ENCODE measurements at regions not wholly inside any gene's neighbourhood (a gene's known extent, or its start where the extent isn't known, plus 50 kb on each side); places are given as distances from the start of the nearest gene placed in this dataset.
"Not testable (repeated sequence)": the region's sequence is repeated elsewhere in the genome, so short reads cannot be mapped to it uniquely, and the experiment has no call there.

DNA sequence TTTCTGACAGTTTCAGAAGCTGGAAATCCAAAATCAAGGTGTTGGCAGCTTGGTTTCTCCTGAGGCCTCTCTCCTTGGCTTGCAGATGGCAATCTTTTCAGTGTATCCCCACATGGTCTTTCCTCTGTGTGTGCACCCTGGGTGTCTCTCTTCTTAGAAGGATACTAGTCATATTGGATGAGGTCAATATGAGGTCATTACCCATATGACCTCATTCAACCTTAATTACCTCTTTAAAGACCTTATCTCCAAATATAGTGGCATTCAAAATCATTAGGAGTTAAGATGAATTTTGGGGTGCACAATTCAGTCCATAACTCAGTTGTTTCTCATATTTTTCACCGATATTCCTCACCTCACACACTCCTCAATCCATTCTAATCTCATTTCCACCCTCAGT, 92.4 kb upstream of the TGM3 start:
- no peak for DNase-seq

DNA sequence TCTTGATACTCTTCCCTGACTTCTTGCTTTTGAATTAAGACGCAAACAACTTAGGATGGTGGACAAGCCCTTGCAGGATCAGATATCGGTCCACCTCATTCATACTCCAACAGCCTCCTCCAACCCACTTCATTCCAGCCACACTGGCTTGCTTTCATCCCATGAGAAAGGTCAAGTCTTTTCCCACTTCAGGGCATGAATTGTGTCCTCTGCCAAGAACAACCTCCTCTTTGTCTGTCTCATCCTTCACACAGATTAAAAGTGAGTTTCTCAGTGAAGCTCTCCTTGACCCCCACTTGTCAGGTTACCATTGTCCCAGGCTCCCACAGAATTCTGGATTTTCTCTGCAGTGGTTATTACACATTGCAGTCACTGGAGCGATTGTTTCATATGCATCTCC, 91.8 kb upstream of the TGM3 start:
- DNase-seq: no peak

DNA sequence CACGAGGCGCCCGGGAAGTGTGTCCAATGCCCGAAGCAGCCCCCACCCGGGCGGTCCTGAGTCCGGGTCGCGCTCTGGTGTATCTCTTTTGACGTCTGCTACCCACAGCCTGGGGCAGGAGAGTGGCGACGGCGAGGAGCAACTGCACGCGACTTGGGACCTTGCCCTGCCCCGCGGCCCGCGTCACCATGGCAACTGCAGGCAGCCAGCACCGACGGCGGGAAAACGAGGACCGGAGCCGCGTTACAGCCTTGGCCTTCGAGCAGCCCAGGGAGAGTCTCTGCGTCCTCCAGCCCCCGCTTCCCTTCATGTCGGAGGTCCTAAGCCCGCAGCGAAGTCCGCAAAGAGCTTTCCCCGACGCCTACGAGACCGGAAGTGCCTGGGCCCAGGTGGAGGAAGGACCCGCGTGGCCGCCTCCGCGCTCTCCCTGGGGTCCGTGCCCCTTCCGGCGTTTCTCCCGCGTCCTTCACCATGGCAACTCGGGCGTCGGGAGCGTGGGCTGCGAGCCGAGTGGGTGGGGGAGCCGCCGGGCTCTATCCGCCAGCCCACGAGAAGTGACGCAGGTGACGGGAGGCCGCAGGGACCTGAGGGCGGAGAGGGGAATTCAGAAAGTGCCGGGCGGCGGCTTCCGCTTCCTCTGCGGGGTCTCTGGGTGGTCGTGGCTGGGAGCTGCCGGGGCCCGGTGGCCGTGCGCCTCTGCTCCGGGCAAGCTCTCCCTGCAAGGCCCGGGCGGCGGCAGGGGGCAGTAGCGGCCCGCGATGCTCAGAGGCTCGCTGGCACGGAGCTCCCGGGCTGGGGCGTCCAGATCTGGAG, 88.6 kb upstream of the TGM3 start:
- peak; percentile 79 to 91 for DNase-seq

DNA sequence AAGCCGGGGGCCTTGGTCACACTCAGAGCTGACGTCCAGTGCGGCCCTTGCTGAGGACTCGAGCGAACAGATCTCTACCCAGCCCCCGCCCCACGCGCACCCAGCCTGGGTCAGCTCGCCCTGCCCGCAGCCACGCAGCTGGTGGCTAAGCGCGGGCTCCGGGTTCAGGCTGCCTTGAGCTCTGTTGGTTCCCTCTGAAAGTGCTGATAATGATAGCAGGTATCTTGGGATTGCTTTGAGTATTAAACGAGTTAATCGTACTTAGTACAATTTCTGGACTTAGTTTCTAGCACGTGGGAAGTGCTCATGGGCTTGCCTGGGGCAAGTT, 88.1 kb upstream of the TGM3 start:
- no peak for DNase-seq

DNA sequence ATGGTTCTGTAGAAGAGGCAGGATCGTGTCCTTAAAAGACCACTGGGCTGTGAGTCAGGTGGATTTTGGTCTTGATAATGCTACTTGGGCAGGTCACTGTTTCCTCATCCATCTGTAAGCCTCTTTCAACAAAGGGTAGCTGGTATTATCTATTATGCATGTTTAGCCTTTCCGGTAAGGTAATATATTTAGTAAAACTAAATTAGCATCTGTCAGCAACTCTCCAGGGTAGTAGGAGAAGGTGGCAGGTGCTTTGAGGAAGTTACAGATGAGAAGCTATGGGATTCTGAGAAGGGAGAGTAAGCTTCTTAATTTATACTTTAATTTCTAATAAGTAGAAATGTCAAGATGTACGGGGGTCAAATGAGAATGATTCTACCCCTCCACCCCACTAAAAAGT, 86.9 kb upstream of the TGM3 start:
- no peak for DNase-seq

DNA sequence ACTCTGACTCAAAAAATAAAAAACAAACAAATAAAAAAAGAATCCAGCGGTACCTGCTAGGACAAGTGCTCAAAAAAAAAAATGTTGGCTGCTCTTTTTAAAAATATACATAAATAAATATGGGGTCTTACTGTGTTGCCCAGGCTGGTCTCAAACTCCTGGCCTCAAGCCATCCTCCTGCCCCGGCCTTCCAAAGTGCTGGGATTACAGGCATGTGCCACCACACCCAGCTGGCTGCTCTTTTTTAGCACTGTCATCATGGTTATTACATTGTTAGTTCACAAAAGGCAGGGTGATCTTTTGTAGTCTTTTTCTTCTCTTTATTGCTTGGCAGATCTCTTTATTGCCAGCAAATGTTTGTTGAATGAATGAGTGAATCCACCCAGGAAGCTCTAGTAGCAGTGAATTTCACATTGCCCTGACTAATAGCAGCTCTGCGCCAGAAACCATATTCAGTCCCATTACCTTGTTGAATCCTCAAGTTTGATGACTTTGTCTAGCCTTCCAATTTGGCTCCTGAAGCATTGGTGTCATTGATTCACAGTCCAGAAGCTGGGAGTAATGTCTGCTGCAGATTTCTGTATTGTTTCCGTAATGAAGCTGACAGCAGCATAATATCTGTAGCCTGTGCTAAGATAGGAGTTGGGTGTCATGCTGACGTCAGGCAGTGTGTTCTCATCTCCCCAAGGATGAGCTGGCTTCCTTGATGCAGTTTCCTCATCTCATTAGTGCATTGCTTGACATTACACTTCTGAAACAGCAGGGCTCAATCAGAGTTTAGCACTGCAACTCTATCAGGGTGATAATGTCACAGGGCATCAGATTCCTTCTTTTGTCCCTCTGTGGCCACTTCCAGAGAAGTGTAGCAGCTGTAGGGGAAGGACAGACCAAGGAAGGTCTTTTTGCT, 84.9 kb upstream of the TGM3 start:
- no peak for DNase-seq

DNA sequence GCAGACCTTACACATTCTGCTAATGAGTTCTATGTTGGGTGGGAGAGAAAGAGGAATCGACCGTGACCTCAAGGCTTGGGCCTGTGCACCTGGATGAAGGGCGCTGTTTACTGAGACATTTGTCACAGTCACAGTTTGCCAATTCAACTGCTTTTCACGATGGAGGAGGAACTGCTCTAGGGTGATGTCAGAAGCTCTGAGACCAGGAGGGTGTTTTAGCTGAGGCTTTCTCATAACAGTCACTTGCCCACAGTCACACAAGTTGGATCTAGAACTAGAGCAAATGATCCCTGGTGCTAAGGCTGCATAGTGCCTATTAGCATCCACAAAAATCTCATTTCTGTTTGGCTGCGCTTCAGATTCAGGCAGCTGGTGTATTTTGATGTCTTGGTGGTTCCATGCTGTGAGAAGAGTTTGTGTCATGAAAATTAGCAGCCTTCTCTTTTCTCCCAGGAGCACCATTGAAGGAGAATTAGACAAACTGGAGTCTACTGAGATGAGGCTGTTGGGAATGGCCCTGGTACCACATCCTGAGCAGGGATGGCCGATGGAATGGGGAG, 83.3 kb upstream of the TGM3 start:
- DNase-seq: no peak

DNA sequence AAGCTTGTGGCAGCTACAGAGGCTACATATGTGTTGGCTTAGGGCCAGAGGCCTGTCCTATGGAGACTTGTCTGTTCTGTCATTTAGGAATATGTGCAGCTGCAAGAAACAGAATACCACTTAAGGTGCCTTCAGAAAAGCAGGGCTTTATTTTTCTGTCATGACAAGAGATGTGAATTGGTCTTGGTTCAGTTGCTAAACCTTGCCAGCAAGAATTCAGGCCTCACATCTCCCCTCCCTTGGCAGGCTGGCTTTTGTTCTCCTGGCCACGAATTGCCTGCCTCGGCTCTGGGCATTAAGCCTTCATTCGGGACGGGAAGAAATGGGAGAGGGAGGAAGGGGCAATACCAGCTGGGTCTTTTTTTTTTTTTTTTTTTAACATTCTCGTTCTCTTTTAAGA, 82.4 kb upstream of the TGM3 start:
- no peak for DNase-seq

DNA sequence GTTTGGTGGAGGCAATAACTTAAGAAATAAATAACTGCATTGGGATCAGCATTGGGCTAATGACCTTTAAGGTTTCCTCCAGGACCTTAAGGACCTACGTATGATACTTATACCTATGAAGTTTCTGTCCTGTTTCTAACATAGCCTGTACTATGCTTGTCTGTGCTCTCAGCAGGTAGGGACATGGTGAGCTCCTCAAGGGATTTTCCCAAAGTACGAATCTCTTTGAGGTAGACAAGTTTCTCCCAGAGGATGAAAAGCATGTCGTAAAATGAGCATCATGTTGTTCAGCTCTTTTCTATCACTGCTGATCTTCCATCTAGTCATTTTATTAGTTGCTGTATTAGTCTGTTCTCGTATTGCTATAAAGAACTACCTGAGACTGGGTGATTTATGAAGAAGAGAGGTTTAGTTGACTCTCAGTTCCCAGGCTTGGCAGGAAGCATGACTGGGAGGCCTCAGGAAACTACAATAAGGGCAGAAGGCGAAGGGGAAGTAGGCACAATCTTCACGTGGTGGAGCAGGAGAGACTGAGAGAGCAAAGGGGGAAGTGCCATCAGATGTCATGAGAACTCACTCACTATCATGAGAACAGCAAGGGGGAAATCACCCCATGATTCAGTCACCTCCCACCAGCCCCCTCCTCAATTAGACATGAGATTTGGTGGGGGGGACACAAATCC, 77.8 kb upstream of the TGM3 start:
- DNase-seq: peak; percentile 6 to 57

DNA sequence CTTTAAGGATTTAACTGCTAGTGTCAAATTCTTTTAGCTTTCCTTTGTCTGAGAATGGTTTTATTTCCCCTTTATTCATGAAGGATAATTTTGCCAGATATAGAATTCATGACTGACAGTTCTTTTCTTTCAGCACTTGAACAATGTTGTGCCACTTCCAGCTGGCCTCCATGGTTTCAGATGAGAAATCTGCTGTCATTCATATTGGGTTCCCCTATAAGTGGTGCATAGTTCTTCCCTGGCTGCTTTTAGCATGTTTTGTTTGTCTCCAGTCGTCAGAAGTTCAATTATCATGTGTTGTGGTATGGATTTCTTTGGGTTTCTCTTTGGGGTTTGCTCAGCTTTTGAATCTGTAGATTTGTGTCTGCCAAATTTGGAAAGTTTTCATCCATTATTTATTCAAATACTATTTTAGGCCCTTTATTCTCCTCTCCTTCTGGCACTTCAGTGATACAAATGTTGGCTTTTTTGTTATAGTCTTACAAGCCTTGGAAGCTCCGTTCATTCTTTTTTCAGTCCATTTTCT, 76.3 kb upstream of the TGM3 start:
- no peak for DNase-seq

DNA sequence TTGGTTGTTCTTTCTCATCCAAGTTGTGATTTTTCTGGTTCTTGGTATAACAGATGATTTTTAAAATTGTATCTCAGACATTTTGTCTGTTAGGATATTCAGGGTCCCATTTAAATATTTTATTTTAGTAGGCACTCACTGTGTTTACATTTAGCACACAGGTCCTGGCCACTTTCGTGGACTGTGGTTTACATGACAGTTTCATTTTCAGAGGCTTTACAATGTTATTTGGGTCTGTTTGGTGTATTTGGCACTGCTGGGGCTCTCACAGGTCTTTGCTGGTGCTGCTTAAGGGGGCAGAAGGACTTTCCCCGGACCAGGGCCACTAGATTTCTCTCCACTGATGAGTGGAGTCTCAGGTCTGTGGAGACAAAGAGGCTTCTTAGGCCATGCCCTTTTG, 75.5 kb upstream of the TGM3 start:
- no peak for DNase-seq

DNA sequence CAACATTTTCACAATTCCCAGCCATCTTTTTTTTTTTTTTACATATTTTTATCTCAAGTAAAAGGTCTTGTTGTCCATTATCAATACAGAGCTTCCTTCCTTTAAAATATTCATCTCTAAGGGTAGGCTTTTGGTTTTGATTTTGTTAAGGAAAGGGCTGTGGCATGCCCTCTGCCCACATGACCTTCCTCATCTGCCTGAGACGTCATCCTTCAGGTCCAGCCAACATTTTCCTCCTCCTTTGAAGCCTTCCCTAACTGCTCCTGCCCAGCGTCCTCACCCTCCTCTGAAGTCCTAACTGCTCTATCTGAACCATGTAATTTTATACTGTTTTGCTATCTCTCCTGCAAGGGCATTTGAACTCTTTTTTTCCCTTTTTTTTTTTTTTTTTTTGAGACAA, 73.9 kb upstream of the TGM3 start:
- DNase-seq: no peak

DNA sequence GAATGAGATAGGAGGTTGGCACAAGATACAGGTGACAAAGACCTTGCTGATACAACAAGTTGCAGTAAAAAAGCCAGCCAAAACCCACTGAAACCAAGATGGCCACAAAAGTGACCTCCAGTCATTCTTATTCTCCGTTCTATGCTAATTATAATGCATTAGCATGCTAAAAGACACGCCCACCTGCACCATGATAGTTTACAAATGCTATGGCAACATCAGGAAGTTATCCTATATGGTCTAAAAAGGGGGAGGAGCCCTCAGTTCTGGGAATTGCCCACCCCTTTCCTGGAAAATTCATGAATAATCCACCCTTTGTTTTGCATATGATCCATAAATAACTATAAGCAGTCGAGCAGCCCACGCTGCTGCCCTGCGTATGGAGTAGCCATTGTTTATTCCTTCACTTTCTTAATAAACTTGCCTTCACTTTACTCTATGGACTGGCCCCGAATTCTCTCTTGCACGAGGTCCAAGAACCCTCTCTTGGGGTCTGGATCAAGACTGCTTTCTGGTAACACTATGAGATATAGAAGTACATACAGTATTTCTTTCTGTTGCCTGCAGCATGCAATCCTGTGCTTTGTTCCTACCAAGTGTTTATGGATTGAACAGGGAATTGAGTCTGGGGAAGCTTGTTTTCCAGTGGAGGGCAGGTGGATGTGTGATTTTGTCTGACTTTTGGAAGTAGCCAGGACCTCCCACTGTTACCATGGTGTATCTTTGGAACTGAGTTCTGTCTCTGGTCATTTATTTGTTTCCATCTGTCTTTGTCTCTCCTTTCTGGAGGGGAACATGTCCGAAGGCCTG, 72.0 kb upstream of the TGM3 start:
- DNase-seq: no peak

DNA sequence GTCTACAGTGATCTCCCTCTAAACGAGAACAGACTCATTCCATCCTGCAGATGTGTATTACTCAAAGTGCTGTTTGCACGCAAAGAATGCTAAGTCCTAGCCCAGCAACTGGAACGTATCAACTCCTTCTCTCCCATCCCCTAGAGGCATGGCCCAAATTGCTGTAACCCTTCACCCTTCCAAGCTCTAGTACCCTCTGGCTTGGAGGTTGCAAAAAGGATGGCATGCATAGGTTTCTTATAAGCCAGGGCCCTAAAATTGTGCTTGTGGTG, 71.5 kb upstream of the TGM3 start:
- no peak for DNase-seq

DNA sequence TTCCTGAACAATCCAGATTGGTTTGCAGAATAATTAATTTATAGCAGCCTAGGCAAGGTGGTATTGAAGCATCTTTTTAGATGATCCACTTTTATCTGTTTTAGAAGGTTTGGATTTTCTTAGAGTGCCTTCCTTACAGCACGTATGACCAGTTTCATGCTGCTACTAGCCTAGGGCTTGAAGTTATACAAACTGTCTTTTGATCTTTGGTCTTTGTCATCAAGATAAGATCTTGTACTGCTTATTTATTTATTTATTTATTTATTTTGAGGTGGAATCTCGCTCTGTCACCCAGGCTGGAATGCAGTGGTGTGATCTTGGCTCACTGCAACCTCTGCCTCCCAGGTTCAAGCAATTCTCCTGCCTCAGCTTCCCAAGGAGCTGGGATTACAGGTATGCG, 68.5 kb upstream of the TGM3 start:
- not testable (repeated sequence) for DNase-seq

DNA sequence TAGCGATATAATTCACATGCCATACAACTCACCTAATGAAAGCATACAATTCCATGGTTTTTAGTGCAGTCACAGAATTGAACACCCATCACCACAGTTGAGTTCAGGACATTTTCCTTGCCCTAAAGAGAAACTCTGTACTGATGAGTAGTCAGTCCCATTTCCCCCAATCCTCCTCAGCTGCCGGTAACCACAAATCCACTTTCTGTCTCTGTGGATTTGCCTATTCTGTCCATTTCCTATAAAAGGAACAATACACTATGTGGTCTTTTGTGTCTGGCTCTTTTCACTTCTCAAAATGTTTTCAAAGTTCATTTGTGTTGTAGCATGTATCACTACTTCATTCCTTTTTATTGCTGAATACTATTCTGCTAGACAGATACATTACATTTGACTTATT, 67.9 kb upstream of the TGM3 start:
- DNase-seq: no peak

DNA sequence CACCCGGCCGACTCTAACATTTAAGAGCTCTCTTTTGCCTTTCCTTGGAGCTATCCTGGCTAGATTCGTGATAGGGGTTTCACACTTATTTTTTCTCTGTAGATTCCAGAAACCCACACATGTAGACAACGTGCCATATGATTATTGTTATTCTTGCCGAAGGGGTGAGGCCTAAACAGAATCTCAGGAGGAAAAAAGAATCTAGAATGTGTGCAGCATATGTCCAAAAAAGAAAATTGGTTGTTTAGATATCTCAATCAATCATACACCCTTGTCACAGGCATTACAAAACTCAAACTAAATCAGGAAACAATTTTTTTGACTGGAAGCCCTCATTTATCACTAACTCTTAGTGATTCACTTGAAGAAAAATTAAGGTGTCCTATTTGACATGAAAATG, 66.9 kb upstream of the TGM3 start:
- no peak for DNase-seq

DNA sequence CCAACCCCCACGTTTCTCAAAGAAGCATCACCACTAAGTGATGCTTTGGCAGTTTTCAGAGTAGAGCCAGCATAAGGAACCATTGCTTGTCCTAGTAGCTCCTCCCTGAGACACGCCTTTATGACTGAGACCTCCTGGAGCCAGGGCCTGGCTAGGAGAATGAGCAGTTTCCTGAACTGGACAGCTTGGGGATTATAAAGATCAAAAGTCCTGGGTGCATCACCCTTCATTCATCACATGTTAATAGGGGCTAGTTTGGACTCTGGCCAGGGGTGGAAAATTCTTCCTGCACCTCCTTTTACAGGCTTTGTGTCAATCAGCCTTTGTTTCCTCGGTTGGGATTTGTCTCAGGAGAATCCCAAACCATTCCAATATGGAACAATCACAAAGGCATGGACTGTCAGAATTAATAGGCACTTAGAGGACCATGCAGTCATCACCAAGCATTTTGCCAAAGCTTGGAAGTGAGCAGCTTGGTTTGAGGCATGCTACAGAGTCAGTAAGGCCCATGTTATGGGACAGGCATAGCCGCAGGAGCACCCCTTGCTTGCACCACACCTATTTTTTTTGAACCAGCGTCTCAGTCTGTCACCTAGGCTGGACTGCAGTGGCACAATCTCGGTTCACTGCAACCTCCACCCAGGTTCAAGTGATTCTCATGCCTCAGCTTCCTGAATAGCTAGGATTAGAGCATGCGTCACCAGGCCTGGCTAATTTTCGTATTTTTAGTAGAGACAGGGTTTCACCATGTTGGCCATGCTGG, 64.9 kb upstream of the TGM3 start:
- DNase-seq: no peak

DNA sequence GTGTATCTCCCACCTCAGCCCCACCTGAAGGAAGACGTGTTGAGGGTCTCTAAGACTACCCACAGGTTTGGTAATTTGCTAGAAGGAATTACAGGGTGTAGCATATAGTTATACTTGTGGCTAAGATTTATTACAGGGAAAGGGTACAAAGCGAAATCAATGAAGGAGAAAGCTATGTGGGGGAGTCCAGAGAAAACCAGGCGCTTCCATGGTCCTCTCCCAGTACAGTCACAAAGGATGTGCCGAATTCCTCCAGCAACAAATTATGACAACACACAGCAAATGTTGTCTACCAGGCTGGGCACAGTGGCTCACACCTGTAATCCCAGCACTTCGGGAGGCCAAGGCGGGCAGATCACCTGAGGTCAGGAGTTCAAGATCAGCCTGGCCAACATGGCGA, 64.1 kb upstream of the TGM3 start:
- no peak for DNase-seq

DNA sequence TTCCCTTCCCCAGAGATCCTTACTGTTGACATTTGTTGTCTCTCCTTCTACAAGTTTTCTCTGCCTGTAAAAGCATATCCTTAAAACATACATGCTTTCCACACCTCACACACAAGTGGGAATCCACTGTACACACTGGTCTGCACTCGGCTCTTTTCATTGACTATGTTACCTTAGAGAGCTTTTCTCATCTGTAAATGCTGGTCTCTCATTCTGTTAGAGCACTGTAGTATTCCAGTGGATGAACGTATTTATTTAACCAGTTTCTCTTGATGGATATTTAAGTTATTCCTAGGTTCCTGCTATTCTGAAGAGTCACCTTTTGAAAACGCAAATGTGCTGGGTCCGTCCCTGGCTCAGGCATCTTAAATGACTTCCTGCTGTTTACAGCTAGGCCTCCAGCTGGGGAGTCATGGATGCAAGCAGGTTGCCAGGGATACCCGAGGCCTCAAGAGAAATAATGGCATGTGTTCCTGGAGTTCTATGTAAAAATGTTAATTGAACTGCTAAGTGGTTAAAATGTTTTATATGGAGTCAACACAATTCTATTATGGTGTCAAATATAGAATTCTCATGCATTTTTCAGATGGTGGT, 61.1 kb upstream of the TGM3 start:
- DNase-seq: no peak

DNA sequence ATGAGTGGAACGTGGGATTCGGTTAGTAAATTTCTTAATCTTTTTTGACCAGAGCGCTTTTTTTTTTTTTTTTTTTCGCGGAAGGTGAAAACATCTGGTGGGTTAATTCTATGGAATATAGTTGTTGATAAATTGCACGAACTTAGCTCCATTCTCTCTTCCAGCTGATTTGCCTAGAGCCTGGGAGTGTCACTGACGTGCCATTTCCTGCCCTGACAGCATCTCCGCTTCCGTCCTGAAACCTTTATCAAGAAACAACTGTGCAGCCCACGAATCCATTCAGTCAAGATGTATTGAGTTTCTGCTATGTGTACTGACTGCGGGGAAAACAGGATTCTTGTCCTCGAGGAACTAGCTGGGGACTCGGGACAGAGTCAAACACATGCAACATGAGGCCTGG, 59.5 kb upstream of the TGM3 start:
- DNase-seq: no peak

Measured in stimulated activated CD4-positive, alpha-beta T cell treated with anti-CD3 and anti-CD28 coated beads, Interleukin-4, amount 100 ng/mL, for 4 hours (primary cell).